GM12878 (cell line): ENCODE measurements at regions not wholly inside any gene's neighbourhood (a gene's known extent, or its start where the extent isn't known, plus 50 kb on each side); places are given as distances from the start of the nearest gene placed in this dataset.

Experiments used
- ATAC-seq: fragments of 200-7000 bp; cut with Tn5 transposase; 3 replicates; pipeline ENCODE4 v1.9.1; 2020; ENCODE audit warnings: mild to moderate bottlenecking, moderate library complexity
- BruUV-seq: library from RNA; stranded (reverse); fragments of 400-500 nt; replicated peaks from 2 replicates; lab custom pipeline; 2021; lab: Mats Ljungman, UMichigan
- CTCF ChIA-PET: fragments of 300-600 bp; sonication (Branson Sonifier 250); formaldehyde crosslinking; extraction: SDS; loops from one replicate; lab custom pipeline; 2021; ENCODE audit warnings: inconsistent platforms; lab: Yijun Ruan, JAX
- POLR2A ChIA-PET: fragments of 350-600 bp; formaldehyde crosslinking; extraction: SDS; loops from one replicate; lab custom pipeline; 2021; ENCODE audit warnings: inconsistent platforms; lab: Charles Lee
- RAD21 ChIA-PET: fragments of 300-600 bp; sonication (Branson Sonifier 250); formaldehyde crosslinking; loops from one replicate; lab custom pipeline; 2023; ENCODE audit warnings: antibody characterized with exemption; ENCODE audit not compliant: unreplicated experiment; lab: Charles Lee
- SMC1A ChIA-PET: fragments of 300-600 bp; sonication (Branson Sonifier 250); formaldehyde crosslinking; loops from one replicate; lab custom pipeline; 2023; ENCODE audit not compliant: unreplicated experiment, uncharacterized antibody; lab: Charles Lee
- DNase-seq: peaks from one replicate; pipeline ENCODE4 v3.0.0-alpha.2; 2011; ENCODE audit warnings: low read depth, low spot score
- FAIRE-seq: peaks from 3 replicates; lab custom pipeline; 2011; peaks lifted over from hg19 to GRCh38; lab: Jason Lieb, UNC
- H2AFZ ChIP-seq: 2 replicates; pipeline ENCODE4 v1.6.0; 2011; ENCODE audit warnings: low read depth, low read length, control low read depth; ENCODE audit not compliant: control insufficient read depth
- H3K27ac ChIP-seq: 2 replicates; pipeline ENCODE4 v1.5.1; 2011; ENCODE audit warnings: control low read depth; ENCODE audit not compliant: control insufficient read depth, insufficient read depth
- H3K27me3 ChIP-seq, 2 experiments: replicated peaks in 1 of 2; 2 replicates each; pipeline versions ENCODE4 v1.6.0 to v1.6.1; 2011; ENCODE audit warnings: low read length in 1 of 2; ENCODE audit not compliant: control insufficient read depth in 2 of 2, insufficient read depth in 2 of 2
- H3K36me3 ChIP-seq, 2 experiments: 2 replicates each; pipeline ENCODE4 v1.5.1; 2011; ENCODE audit warnings: low read length in 1 of 2; ENCODE audit not compliant: control insufficient read depth in 2 of 2, insufficient read depth in 2 of 2
- H3K4me1 ChIP-seq: 2 replicates; pipeline ENCODE4 v1.6.1; 2011; ENCODE audit warnings: mild to moderate bottlenecking, low read length, moderate library complexity, mixed read lengths; ENCODE audit not compliant: control insufficient read depth, insufficient read depth
- H3K4me2 ChIP-seq: 2 replicates; pipeline ENCODE4 v1.6.0; 2011; ENCODE audit warnings: control low read depth; ENCODE audit not compliant: control insufficient read depth, insufficient read depth
- H3K4me3 ChIP-seq: fragments of 200-600 bp; sonication (generic); 2 replicates; pipeline ENCODE4 v1.5.1; 2016
- H3K79me2 ChIP-seq: 2 replicates; pipeline ENCODE4 v1.6.0; 2011; ENCODE audit warnings: low read length; ENCODE audit not compliant: control insufficient read depth, insufficient read depth
- H3K9ac ChIP-seq: 2 replicates; pipeline ENCODE4 v1.8.0; 2011; ENCODE audit warnings: low read length, control low read depth, mixed read lengths; ENCODE audit not compliant: control insufficient read depth, insufficient read depth
- H3K9me3 ChIP-seq: replicated peaks from 3 replicates; pipeline ENCODE4 v1.5.1; 2011; ENCODE audit warnings: mild to moderate bottlenecking, low read length; ENCODE audit not compliant: control insufficient read depth, insufficient read depth
- H4K20me1 ChIP-seq: 2 replicates; pipeline ENCODE4 v1.6.0; 2011; ENCODE audit not compliant: control insufficient read depth, insufficient read depth
- BACH1 ChIP-seq: fragments of 450-650 bp; IDR thresholded peaks from 2 replicates; pipeline ENCODE4 v1.6.1; 2017; ENCODE audit warnings: mild to moderate bottlenecking, borderline replicate concordance
- FOXM1 ChIP-seq: IDR thresholded peaks from 2 replicates; pipeline ENCODE4 v1.6.1; 2012; ENCODE audit warnings: low read depth, mild to moderate bottlenecking, inconsistent platforms, low read length, moderate library complexity
- JUND ChIP-seq: IDR thresholded peaks from 2 replicates; pipeline ENCODE4 v1.6.1; 2012; ENCODE audit warnings: low read depth, mild to moderate bottlenecking, low read length, improper control_type of control experiment, moderate library complexity
- NR2C2 ChIP-seq: IDR thresholded peaks from 2 replicates; pipeline ENCODE4 v1.6.1; 2011; ENCODE audit warnings: borderline replicate concordance, low read depth; ENCODE audit not compliant: control insufficient read depth, insufficient read length
- SMAD5 ChIP-seq: IDR thresholded peaks from 2 replicates; pipeline ENCODE4 v1.6.1; 2016; ENCODE audit warnings: antibody characterized with exemption, low read depth
- WGBS: methylation state at CpG from one replicate; pipeline ENCODE4 v1.1.6; 2016; ENCODE audit warnings: low lambda C conversion rate; ENCODE audit not compliant: insufficient replicate concordance, insufficient coverage; ENCODE audit errors: missing lambda C conversion rate; 5-methylcytosine and 5-hydroxymethylcytosine counted together
- in situ Hi-C: fragments of 300-500 bp; cut with MboI; formaldehyde crosslinking; loops from 9 replicates; pipeline ENCODE4 v1.14.3; 2018; ENCODE audit warnings: mixed read lengths
- intact Hi-C: fragments of 100-400 bp; cut with micrococcal nuclease; formaldehyde crosslinking; loops from one replicate; pipeline ENCODE4 v1.14.2; 2022; ENCODE audit not compliant: unreplicated experiment
- TF ChIP-seq, protein P1 (sequence below): fragments of 450-650 bp; IDR thresholded peaks from 2 replicates; pipeline ENCODE4 v1.6.1; 2018; ENCODE audit warnings: mild to moderate bottlenecking, low read depth, moderate library complexity; ENCODE audit not compliant: partially characterized antibody
- TF ChIP-seq, protein P2 (sequence below): fragments of 450-650 bp; conservative IDR thresholded peaks from 2 replicates; pipeline ENCODE4 v1.6.1; 2017; ENCODE audit warnings: mild to moderate bottlenecking, moderate library complexity
- TF ChIP-seq, protein P3 (sequence below): IDR thresholded peaks from 2 replicates; pipeline ENCODE4 v1.6.1; 2011; ENCODE audit warnings: borderline replicate concordance, low read depth, mild to moderate bottlenecking, moderate library complexity, low read length; ENCODE audit not compliant: insufficient read depth, poor library complexity, severe bottlenecking
- TF ChIP-seq, protein P4 (sequence below): fragments of 450-650 bp; IDR thresholded peaks from 2 replicates; pipeline ENCODE4 v1.6.1; 2014; ENCODE audit warnings: mild to moderate bottlenecking

DNA sequence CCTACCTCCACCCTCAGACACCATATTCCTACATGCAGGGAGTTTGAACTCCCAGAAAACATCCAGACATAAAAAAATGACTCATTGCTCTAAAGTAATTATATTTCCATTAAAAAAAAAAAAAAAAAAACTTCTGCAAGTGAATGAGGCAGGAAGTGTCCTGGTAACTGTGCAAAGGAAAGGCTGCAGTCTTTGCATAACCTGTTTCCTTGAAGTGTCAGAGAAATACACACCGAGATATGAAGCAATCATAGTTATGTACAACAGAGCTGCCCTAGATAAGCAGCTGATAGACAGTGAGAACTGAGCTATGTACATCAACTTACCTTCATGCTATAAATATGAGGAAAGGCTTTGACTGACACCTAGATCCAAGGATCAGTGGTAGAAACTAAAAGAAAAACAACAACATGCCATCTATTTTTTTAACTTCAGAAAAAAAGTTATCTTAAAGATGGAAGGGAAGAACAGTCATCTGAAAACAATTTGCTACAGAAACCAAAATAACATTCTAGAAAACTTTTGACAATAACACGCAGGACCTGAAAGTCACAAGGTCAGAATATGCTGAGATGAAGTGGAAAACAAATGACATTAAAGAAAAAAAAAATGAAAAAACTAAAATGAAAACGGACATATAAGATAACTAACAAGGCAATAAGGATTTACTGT is 263.2 kb downstream of the SEC23A start:
- Histone ChIP-seq H3K36me3 (no peaks in the 10 kb centered on the region), H3K79me2 (no peaks in the 10 kb centered on the region), H2AFZ (no peak overlapping the region), H3K27ac (no peak overlapping the region), H3K9ac (no peak overlapping the region), H3K4me3 (no peak overlapping the region), H3K9me3 (no peaks in the 10 kb centered on the region), H3K4me1 (no peaks in the 10 kb centered on the region), H4K20me1 (no peaks in the 10 kb centered on the region), H3K27me3 (no peaks in the 10 kb centered on the region), H3K4me2 (no peak overlapping the region)
- FAIRE-seq (no peak), DNase-seq (no peak), ATAC-seq (no peak)
- POLR2A ChIA-PET, result no interaction called here
- WGBS, result 2% methylated on average over 3 of the region's 3 CpGs
- intact Hi-C loops, result loop anchor here (5.0 kb wide), 1 partner anchor 52 kb away; no protein-coding TSS in a partner anchor
- in situ Hi-C loops, result no loop called here
- SMC1A ChIA-PET, result interaction anchor here (0.6 kb wide), 1 partner anchor 526 kb away, joined by 3 read pairs; no protein-coding TSS in a partner anchor
- TF ChIP-seq NR2C2, result no peak
- TF ChIP-seq, protein P1, sequence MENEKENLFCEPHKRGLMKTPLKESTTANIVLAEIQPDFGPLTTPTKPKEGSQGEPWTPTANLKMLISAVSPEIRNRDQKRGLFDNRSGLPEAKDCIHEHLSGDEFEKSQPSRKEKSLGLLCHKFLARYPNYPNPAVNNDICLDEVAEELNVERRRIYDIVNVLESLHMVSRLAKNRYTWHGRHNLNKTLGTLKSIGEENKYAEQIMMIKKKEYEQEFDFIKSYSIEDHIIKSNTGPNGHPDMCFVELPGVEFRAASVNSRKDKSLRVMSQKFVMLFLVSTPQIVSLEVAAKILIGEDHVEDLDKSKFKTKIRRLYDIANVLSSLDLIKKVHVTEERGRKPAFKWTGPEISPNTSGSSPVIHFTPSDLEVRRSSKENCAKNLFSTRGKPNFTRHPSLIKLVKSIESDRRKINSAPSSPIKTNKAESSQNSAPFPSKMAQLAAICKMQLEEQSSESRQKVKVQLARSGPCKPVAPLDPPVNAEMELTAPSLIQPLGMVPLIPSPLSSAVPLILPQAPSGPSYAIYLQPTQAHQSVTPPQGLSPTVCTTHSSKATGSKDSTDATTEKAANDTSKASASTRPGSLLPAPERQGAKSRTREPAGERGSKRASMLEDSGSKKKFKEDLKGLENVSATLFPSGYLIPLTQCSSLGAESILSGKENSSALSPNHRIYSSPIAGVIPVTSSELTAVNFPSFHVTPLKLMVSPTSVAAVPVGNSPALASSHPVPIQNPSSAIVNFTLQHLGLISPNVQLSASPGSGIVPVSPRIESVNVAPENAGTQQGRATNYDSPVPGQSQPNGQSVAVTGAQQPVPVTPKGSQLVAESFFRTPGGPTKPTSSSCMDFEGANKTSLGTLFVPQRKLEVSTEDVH, result no peak
- no peak for TF ChIP-seq SMAD5
- TF ChIP-seq, protein P2, sequence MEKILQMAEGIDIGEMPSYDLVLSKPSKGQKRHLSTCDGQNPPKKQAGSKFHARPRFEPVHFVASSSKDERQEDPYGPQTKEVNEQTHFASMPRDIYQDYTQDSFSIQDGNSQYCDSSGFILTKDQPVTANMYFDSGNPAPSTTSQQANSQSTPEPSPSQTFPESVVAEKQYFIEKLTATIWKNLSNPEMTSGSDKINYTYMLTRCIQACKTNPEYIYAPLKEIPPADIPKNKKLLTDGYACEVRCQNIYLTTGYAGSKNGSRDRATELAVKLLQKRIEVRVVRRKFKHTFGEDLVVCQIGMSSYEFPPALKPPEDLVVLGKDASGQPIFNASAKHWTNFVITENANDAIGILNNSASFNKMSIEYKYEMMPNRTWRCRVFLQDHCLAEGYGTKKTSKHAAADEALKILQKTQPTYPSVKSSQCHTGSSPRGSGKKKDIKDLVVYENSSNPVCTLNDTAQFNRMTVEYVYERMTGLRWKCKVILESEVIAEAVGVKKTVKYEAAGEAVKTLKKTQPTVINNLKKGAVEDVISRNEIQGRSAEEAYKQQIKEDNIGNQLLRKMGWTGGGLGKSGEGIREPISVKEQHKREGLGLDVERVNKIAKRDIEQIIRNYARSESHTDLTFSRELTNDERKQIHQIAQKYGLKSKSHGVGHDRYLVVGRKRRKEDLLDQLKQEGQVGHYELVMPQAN, result no peak
- TF ChIP-seq BACH1, result no peak
- TF ChIP-seq JUND, result no peak
- TF ChIP-seq, protein P3, sequence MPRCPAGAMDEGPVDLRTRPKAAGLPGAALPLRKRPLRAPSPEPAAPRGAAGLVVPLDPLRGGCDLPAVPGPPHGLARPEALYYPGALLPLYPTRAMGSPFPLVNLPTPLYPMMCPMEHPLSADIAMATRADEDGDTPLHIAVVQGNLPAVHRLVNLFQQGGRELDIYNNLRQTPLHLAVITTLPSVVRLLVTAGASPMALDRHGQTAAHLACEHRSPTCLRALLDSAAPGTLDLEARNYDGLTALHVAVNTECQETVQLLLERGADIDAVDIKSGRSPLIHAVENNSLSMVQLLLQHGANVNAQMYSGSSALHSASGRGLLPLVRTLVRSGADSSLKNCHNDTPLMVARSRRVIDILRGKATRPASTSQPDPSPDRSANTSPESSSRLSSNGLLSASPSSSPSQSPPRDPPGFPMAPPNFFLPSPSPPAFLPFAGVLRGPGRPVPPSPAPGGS, result no peak
- TF ChIP-seq, protein P4, sequence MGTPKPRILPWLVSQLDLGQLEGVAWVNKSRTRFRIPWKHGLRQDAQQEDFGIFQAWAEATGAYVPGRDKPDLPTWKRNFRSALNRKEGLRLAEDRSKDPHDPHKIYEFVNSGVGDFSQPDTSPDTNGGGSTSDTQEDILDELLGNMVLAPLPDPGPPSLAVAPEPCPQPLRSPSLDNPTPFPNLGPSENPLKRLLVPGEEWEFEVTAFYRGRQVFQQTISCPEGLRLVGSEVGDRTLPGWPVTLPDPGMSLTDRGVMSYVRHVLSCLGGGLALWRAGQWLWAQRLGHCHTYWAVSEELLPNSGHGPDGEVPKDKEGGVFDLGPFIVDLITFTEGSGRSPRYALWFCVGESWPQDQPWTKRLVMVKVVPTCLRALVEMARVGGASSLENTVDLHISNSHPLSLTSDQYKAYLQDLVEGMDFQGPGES, result no peak
- TF ChIP-seq FOXM1, result no peak
- RAD21 ChIA-PET, result no interaction called here
- no TSS peak for BruUV-seq
- CTCF ChIA-PET, result no interaction called here
